Ishikawa (cell line): ENCODE measurements at regions not wholly inside any gene's neighbourhood (a gene's known extent, or its start where the extent isn't known, plus 50 kb on each side); places are given as distances from the start of the nearest gene placed in this dataset.

Source experiments
- CEBPB ChIP-seq: IDR thresholded peaks from 2 replicates; pipeline ENCODE4 v1.6.1; 2012
- CREB1 ChIP-seq: IDR thresholded peaks from 2 replicates; pipeline ENCODE4 v1.6.1; 2012; ENCODE audit warnings: low read depth
- EGR1 ChIP-seq: IDR thresholded peaks from 2 replicates; pipeline ENCODE4 v1.6.1; 2012
- FOXM1 ChIP-seq: IDR thresholded peaks from 2 replicates; pipeline ENCODE4 v1.6.1; 2012; ENCODE audit warnings: low read depth, borderline replicate concordance
- NFIC ChIP-seq: IDR thresholded peaks from 2 replicates; pipeline ENCODE4 v1.6.1; 2012
- TAF1 ChIP-seq: IDR thresholded peaks from 2 replicates; pipeline ENCODE4 v1.6.1; 2012; ENCODE audit warnings: low read depth, mild to moderate bottlenecking
- TEAD4 ChIP-seq: IDR thresholded peaks from 2 replicates; pipeline ENCODE4 v1.6.1; 2012
- USF1 ChIP-seq: IDR thresholded peaks from 2 replicates; pipeline ENCODE4 v1.6.1; 2012

GRCh38 chr18:40555914-40556313 is 1399.1 kb upstream of the PIK3C3 start:
- TF ChIP-seq EGR1 (no peak), FOXM1 (no peak), CREB1 (no peak), NFIC (no peak), CEBPB (no peak), TAF1 (no peak), TEAD4 (no peak), USF1 (no peak)
